HG03520 (cell line): ENCODE measurements at regions not wholly inside any gene's neighbourhood (a gene's known extent, or its start where the extent isn't known, plus 50 kb on each side); places are given as distances from the start of the nearest gene placed in this dataset.
"Not testable (repeated sequence)": the region's sequence is repeated elsewhere in the genome, so short reads cannot be mapped to it uniquely, and the experiment has no call there.

Source experiments
- ATAC-seq: cut with Tn5 transposase; IDR thresholded peaks from one replicate; pipeline ENCODE4 v1.9.1; 2021; ENCODE audit warnings: mild to moderate bottlenecking, moderate library complexity; ENCODE audit not compliant: unreplicated experiment

GRCh38 chr10:34016576-34016975 is 682.1 kb upstream of the NRP1 start:
- ATAC-seq: no peak

GRCh38 chr10:34015700-34016099 is 681.2 kb upstream of the NRP1 start:
- no peak for ATAC-seq

- no peak for ATAC-seq
These were observed 678.8 kb upstream of the NRP1 start for GRCh38 chr10:34013235-34013634.

- ATAC-seq: no peak
These were observed 676.4 kb upstream of the NRP1 start for GRCh38 chr10:34010891-34011290.

- not testable (repeated sequence) for ATAC-seq
These were observed 675.8 kb upstream of the NRP1 start for GRCh38 chr10:34010228-34010627.

GRCh38 chr10:34008656-34009055 is 674.2 kb upstream of the NRP1 start:
- no peak for ATAC-seq

- ATAC-seq: no peak
These were observed 672.0 kb upstream of the NRP1 start for GRCh38 chr10:34006471-34006870.

GRCh38 chr10:34003561-34003960 is 669.1 kb upstream of the NRP1 start:
- ATAC-seq: no peak

GRCh38 chr10:34002896-34003295 is 668.4 kb upstream of the NRP1 start:
- ATAC-seq: no peak

- ATAC-seq: no peak
These were observed 667.4 kb upstream of the NRP1 start for GRCh38 chr10:34001831-34002230.

GRCh38 chr10:34001087-34001580 is 666.7 kb upstream of the NRP1 start:
- no peak for ATAC-seq

- no peak for ATAC-seq
These were observed 659.5 kb upstream of the NRP1 start for GRCh38 chr10:33993917-33994316.

- ATAC-seq: no peak
These were observed 657.5 kb upstream of the NRP1 start for GRCh38 chr10:33991924-33992323.

- ATAC-seq: no peak
These were observed 652.0 kb upstream of the NRP1 start for GRCh38 chr10:33986515-33986914.

- ATAC-seq: no peak
These were observed 651.5 kb upstream of the NRP1 start for GRCh38 chr10:33986016-33986415.

GRCh38 chr10:33982995-33983394 is 648.5 kb upstream of the NRP1 start:
- no peak for ATAC-seq

- ATAC-seq: no peak
These were observed 646.8 kb upstream of the NRP1 start for GRCh38 chr10:33981301-33981700.

GRCh38 chr10:33979195-33979594 is 644.7 kb upstream of the NRP1 start:
- ATAC-seq: no peak

- no peak for ATAC-seq
These were observed 641.0 kb upstream of the NRP1 start for GRCh38 chr10:33975481-33975880.

GRCh38 chr10:33974976-33975478 is 640.6 kb upstream of the NRP1 start:
- ATAC-seq: no peak

- no peak for ATAC-seq
These were observed 634.5 kb upstream of the NRP1 start for GRCh38 chr10:33968983-33969382.

- no peak for ATAC-seq
These were observed 633.2 kb upstream of the NRP1 start for GRCh38 chr10:33967606-33968120.

GRCh38 chr10:33966946-33967345 is 632.5 kb upstream of the NRP1 start:
- no peak for ATAC-seq
